SU-DHL-6 (cell line): ENCODE measurements at regions not wholly inside any gene's neighbourhood (a gene's known extent, or its start where the extent isn't known, plus 50 kb on each side); places are given as distances from the start of the nearest gene placed in this dataset.

Experiments
- H2AFZ ChIP-seq: fragments of 200-600 bp; sonication (generic); 2 replicates; pipeline ENCODE4 v1.6.1; 2014; ENCODE audit warnings: low read depth, mild to moderate bottlenecking, moderate library complexity, mixed read lengths, antibody characterized with exemption, low read length; ENCODE audit not compliant: severe bottlenecking
- H3F3A ChIP-seq: fragments of 200-600 bp; shearing (Covaris generic); 2 replicates; pipeline ENCODE4 v1.6.0; 2016; ENCODE audit warnings: antibody characterized with exemption, mild to moderate bottlenecking; ENCODE audit not compliant: insufficient read depth
- H3K27ac ChIP-seq: fragments of 200-600 bp; sonication (generic); 2 replicates; pipeline ENCODE4 v1.5.1; 2016; ENCODE audit warnings: low read depth, mild to moderate bottlenecking, low read length, moderate library complexity, mixed read lengths
- H3K27me3 ChIP-seq: fragments of 200-600 bp; sonication (generic), shearing (Covaris generic); 2 replicates; pipeline ENCODE4 v1.6.0; 2014; ENCODE audit warnings: mild to moderate bottlenecking, low read length
- H3K36me3 ChIP-seq: fragments of 200-600 bp; sonication (generic); 2 replicates; pipeline ENCODE4 v1.6.1; 2014; ENCODE audit warnings: mild to moderate bottlenecking, low read length, mixed read lengths
- H3K4me2 ChIP-seq: fragments of 300-600, 200-600 bp; shearing (Covaris generic), sonication (generic); 2 replicates; pipeline ENCODE4 v1.6.0; 2014; ENCODE audit warnings: low read length, low read depth, mild to moderate bottlenecking; ENCODE audit not compliant: poor library complexity, severe bottlenecking
- H3K4me3 ChIP-seq: fragments of 200-600 bp; sonication (generic); 2 replicates; pipeline ENCODE4 v1.5.1; 2014; ENCODE audit warnings: antibody characterized with exemption, low read length, mild to moderate bottlenecking, mixed read lengths; ENCODE audit not compliant: insufficient read depth, poor library complexity, severe bottlenecking
- H3K79me2 ChIP-seq: fragments of 200-600 bp; sonication (generic); 2 replicates; pipeline ENCODE4 v1.6.1; 2014; ENCODE audit warnings: mild to moderate bottlenecking, low read length, moderate library complexity; ENCODE audit not compliant: insufficient read depth
- H3K9ac ChIP-seq: fragments of 200-600 bp; sonication (generic); 2 replicates; pipeline ENCODE4 v1.7.0; 2014; ENCODE audit warnings: mild to moderate bottlenecking, low read length
- H3K9me2 ChIP-seq: fragments of 200-600 bp; sonication (generic); replicated peaks from 2 replicates; pipeline ENCODE4 v1.6.1; 2014; ENCODE audit warnings: low read length; ENCODE audit not compliant: insufficient read depth
- H3K9me3 ChIP-seq: fragments of 200-600 bp; sonication (generic); 2 replicates; pipeline ENCODE4 v1.6.1; 2014; ENCODE audit warnings: low read length, mixed read lengths; ENCODE audit not compliant: insufficient read depth
- H4K20me1 ChIP-seq: fragments of 200-600 bp; sonication (generic); 2 replicates; pipeline ENCODE4 v1.6.1; 2014; ENCODE audit warnings: low read depth, mild to moderate bottlenecking, antibody characterized with exemption, low read length, moderate library complexity, mixed read lengths
- EZH2phosphoT487 ChIP-seq: fragments of 200-600 bp; sonication (generic), shearing (Covaris generic); conservative IDR thresholded peaks from 2 replicates; pipeline ENCODE4 v1.6.1; 2018; ENCODE audit warnings: mild to moderate bottlenecking, antibody characterized with exemption, low read length, moderate library complexity, mixed read lengths
- TF ChIP-seq, protein P1 (sequence below): fragments of 200-600 bp; sonication (generic); IDR thresholded peaks from one replicate; pipeline ENCODE4 v1.5.1; 2017; ENCODE audit warnings: antibody characterized with exemption, mild to moderate bottlenecking, low read length, moderate library complexity; ENCODE audit not compliant: insufficient read depth, poor library complexity, severe bottlenecking

DNA sequence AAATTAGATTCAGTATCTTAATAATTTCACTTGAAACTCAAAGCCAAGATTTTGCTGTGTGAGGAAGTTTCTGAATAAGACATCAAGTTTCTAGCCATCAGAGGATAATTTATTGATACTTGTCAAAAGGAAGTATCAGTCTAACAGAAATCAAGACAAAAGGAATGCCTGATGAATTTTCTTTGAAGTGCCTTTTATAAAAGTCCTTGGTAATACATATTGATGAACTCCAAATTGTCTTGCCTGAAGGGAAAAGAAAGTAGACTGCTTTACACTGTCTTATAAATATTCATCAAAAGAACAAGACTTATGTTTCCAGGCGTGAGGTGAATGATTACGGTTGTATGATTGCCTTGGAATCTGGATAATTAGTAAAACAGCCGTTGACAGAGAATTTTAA is 986.0 kb upstream of the MAP3K7 start:
- Histone ChIP-seq H3K9ac (no peak overlapping the region), H3K36me3 (no peaks in the 10 kb centered on the region), H3K27ac (no peak overlapping the region), H3F3A (no peaks in the 10 kb centered on the region), H3K9me3 (no peaks in the 10 kb centered on the region), H4K20me1 (no peaks in the 10 kb centered on the region), H3K27me3 (no peaks in the 10 kb centered on the region), H3K4me3 (no peak overlapping the region), H3K9me2 (no peaks in the 10 kb centered on the region), H3K4me2 (no peak overlapping the region), H3K79me2 (no peaks in the 10 kb centered on the region), H2AFZ (no peak overlapping the region)
- TF ChIP-seq, protein P1, sequence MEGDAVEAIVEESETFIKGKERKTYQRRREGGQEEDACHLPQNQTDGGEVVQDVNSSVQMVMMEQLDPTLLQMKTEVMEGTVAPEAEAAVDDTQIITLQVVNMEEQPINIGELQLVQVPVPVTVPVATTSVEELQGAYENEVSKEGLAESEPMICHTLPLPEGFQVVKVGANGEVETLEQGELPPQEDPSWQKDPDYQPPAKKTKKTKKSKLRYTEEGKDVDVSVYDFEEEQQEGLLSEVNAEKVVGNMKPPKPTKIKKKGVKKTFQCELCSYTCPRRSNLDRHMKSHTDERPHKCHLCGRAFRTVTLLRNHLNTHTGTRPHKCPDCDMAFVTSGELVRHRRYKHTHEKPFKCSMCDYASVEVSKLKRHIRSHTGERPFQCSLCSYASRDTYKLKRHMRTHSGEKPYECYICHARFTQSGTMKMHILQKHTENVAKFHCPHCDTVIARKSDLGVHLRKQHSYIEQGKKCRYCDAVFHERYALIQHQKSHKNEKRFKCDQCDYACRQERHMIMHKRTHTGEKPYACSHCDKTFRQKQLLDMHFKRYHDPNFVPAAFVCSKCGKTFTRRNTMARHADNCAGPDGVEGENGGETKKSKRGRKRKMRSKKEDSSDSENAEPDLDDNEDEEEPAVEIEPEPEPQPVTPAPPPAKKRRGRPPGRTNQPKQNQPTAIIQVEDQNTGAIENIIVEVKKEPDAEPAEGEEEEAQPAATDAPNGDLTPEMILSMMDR, result no peak
- no peak for TF ChIP-seq EZH2phosphoT487

DNA sequence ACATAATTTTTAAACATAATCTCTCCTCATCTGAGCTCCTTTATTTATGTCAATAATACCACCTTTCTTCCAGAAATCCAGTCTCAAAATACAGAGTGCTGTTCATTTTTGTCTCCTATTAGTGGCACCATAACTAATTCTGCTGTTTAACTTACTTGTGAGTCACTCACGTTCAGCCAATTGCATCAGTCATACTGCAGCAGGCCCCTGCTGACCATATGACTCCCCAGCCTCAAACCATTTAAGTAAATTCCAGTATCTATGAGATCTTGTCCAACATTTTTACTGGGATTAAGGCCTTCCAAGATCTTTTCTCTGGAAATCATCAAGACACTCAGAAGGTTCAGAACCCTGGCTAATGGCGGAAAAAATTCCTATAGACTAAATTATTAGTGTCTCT is 982.2 kb upstream of the MAP3K7 start:
- no peak overlapping the region for H3K27ac ChIP-seq
- H3K4me3 ChIP-seq, result no peak overlapping the region
- H3K36me3 ChIP-seq, result no peaks in the 10 kb centered on the region
- no peak overlapping the region for H2AFZ ChIP-seq
- H4K20me1 ChIP-seq, result no peaks in the 10 kb centered on the region
- no peaks in the 10 kb centered on the region for H3K79me2 ChIP-seq
- no peaks in the 10 kb centered on the region for H3K9me2 ChIP-seq
- no peaks in the 10 kb centered on the region for H3K9me3 ChIP-seq
- H3K9ac ChIP-seq, result no peak overlapping the region
- no peaks in the 10 kb centered on the region for H3K27me3 ChIP-seq
- H3K4me2 ChIP-seq, result no peak overlapping the region
- TF ChIP-seq EZH2phosphoT487, result no peak
- TF ChIP-seq, protein P1, result no peak
- H3F3A ChIP-seq, result no peaks in the 10 kb centered on the region

GRCh38 chr6:91566467-91566866 is 979.6 kb upstream of the MAP3K7 start:
- TF ChIP-seq, protein P1, result no peak
- TF ChIP-seq EZH2phosphoT487, result no peak
- H3K27ac ChIP-seq, result no peak overlapping the region
- H3K9ac ChIP-seq, result no peak overlapping the region
- no peaks in the 10 kb centered on the region for H3K79me2 ChIP-seq
- no peaks in the 10 kb centered on the region for H3K9me3 ChIP-seq
- H2AFZ ChIP-seq, result no peak overlapping the region
- H3K4me3 ChIP-seq, result no peak overlapping the region
- no peaks in the 10 kb centered on the region for H4K20me1 ChIP-seq
- H3K9me2 ChIP-seq, result no peaks in the 10 kb centered on the region
- no peaks in the 10 kb centered on the region for H3F3A ChIP-seq
- no peaks in the 10 kb centered on the region for H3K36me3 ChIP-seq
- no peak overlapping the region for H3K4me2 ChIP-seq
- H3K27me3 ChIP-seq, result no peaks in the 10 kb centered on the region
